ENCODE measurements at regions not wholly inside any gene's neighbourhood (a gene's known extent, or its start where the extent isn't known, plus 50 kb on each side); places are given as distances from the start of the nearest gene placed in this dataset.

GRCh38 chr3:18012933-18013332 is 270.5 kb upstream of the TBC1D5 start:
- Histone ChIP-seq H3K27me3 (ENCODE audit: control insufficient read depth in 1 of 2, insufficient read depth in 2 of 2, low read length in 2 of 2) (peaks cover 0 to 2% of the 10 kb centered on the region in 2 donors), H3K36me3 (ENCODE audit: control insufficient read depth in 1 of 2, insufficient read depth in 2 of 2, low read length in 2 of 2) (no peaks in the 10 kb centered on the region), H3K4me1 (ENCODE audit: control insufficient read depth in 1 of 2, insufficient read depth in 2 of 2, low read length in 2 of 2) (no peaks in the 10 kb centered on the region), H3K4me3 (ENCODE audit: low read depth in 1 of 2, low read length in 2 of 2) (no peak overlapping the region), H3K27ac (ENCODE audit: low read depth, low read length) (no peak overlapping the region), H3K9ac (ENCODE audit: low read depth in 1 of 2, low read length in 2 of 2) (no peak overlapping the region), H3K9me3 (ENCODE audit: control insufficient read depth in 1 of 2, low read length in 2 of 2) (no peaks in the 10 kb centered on the region)

DNA sequence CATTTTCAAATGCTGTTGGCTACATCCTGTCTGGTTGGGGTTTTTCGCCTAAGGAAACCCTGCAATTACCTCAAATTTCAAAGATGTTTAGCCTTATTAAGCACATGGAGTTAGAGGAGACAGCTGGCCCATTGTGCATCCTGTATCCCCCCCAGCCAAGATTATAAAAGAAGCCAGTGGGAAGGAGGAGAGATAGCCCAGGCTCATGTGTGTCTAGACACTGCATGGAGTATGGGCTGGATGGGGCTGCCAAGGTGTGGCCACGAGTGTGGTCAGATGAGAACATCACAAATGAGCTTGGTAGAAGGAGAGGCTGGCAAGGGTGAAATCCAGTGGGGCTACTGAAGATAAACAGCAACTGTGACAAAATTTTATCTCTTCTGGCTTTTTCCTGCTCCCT is 270.0 kb upstream of the TBC1D5 start:
- H3K27ac ChIP-seq (ENCODE audit: low read depth, low read length), result no peak overlapping the region

GRCh38 chr3:18011387-18011786 is 269.0 kb upstream of the TBC1D5 start:
- no peaks in the 10 kb centered on the region for H3K9me3 ChIP-seq (ENCODE audit: control insufficient read depth in 1 of 2, low read length in 2 of 2)
- H3K4me1 ChIP-seq (ENCODE audit: control insufficient read depth in 1 of 2, insufficient read depth in 2 of 2, low read length in 2 of 2), result no peaks in the 10 kb centered on the region
- H3K9ac ChIP-seq (ENCODE audit: low read depth in 1 of 2, low read length in 2 of 2), result no peak overlapping the region
- no peaks in the 10 kb centered on the region for H3K36me3 ChIP-seq (ENCODE audit: control insufficient read depth in 1 of 2, insufficient read depth in 2 of 2, low read length in 2 of 2)
- H3K27me3 ChIP-seq (ENCODE audit: control insufficient read depth in 1 of 2, insufficient read depth in 2 of 2, low read length in 2 of 2), result peaks cover 0 to 2% of the 10 kb centered on the region in 2 donors
- H3K4me3 ChIP-seq (ENCODE audit: low read depth in 1 of 2, low read length in 2 of 2), result no peak overlapping the region
- no peak overlapping the region for H3K27ac ChIP-seq (ENCODE audit: low read depth, low read length)

More for the DNA sequence above, 270.0 kb upstream of the TBC1D5 start:
- no peak overlapping the region for H3K9ac ChIP-seq (ENCODE audit: low read depth in 1 of 2, low read length in 2 of 2)
- no peaks in the 10 kb centered on the region for H3K9me3 ChIP-seq (ENCODE audit: control insufficient read depth in 1 of 2, low read length in 2 of 2)
- peaks cover 0 to 2% of the 10 kb centered on the region in 2 donors for H3K27me3 ChIP-seq (ENCODE audit: control insufficient read depth in 1 of 2, insufficient read depth in 2 of 2, low read length in 2 of 2)
- H3K4me3 ChIP-seq (ENCODE audit: low read depth in 1 of 2, low read length in 2 of 2), result no peak overlapping the region
- H3K36me3 ChIP-seq (ENCODE audit: control insufficient read depth in 1 of 2, insufficient read depth in 2 of 2, low read length in 2 of 2), result no peaks in the 10 kb centered on the region
- no peaks in the 10 kb centered on the region for H3K4me1 ChIP-seq (ENCODE audit: control insufficient read depth in 1 of 2, insufficient read depth in 2 of 2, low read length in 2 of 2)

DNA sequence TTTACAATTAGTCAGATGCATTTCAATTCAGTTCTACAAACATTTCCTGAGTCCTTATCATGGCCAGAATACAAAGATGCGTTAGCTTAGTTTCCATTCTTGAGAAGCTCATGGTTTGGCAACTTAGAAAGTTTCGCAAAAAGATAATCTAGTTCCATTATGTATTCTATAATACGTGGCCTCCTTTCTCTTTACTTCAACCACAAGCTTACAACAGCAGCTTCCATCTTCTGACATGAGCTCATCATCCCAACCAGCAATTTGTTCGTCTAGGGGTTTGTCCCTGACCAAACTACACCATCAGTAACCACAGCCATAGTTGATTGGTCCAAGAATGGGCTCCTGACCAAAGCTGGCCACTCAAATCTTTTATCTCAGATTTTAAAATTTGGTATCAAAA is 267.6 kb upstream of the TBC1D5 start:
- Histone ChIP-seq H3K9me3 (ENCODE audit: control insufficient read depth in 1 of 2, low read length in 2 of 2) (no peaks in the 10 kb centered on the region), H3K27ac (ENCODE audit: low read depth, low read length) (no peak overlapping the region), H3K36me3 (ENCODE audit: control insufficient read depth in 1 of 2, insufficient read depth in 2 of 2, low read length in 2 of 2) (no peaks in the 10 kb centered on the region), H3K27me3 (ENCODE audit: control insufficient read depth in 1 of 2, insufficient read depth in 2 of 2, low read length in 2 of 2) (no peaks in the 10 kb centered on the region), H3K9ac (ENCODE audit: low read depth in 1 of 2, low read length in 2 of 2) (no peak overlapping the region), H3K4me3 (ENCODE audit: low read depth in 1 of 2, low read length in 2 of 2) (no peak overlapping the region), H3K4me1 (ENCODE audit: control insufficient read depth in 1 of 2, insufficient read depth in 2 of 2, low read length in 2 of 2) (no peaks in the 10 kb centered on the region)

- H3K9ac ChIP-seq (ENCODE audit: low read depth in 1 of 2, low read length in 2 of 2), result no peak overlapping the region
- no peaks in the 10 kb centered on the region for H3K36me3 ChIP-seq (ENCODE audit: control insufficient read depth in 1 of 2, insufficient read depth in 2 of 2, low read length in 2 of 2)
- no peak overlapping the region for H3K4me3 ChIP-seq (ENCODE audit: low read depth in 1 of 2, low read length in 2 of 2)
- H3K27me3 ChIP-seq (ENCODE audit: control insufficient read depth in 1 of 2, insufficient read depth in 2 of 2, low read length in 2 of 2), result no peaks in the 10 kb centered on the region
- no peak overlapping the region for H3K27ac ChIP-seq (ENCODE audit: low read depth, low read length)
- no peaks in the 10 kb centered on the region for H3K4me1 ChIP-seq (ENCODE audit: control insufficient read depth in 1 of 2, insufficient read depth in 2 of 2, low read length in 2 of 2)
- no peaks in the 10 kb centered on the region for H3K9me3 ChIP-seq (ENCODE audit: control insufficient read depth in 1 of 2, low read length in 2 of 2)
Observed at GRCh38 chr3:18008706-18009368, 266.4 kb upstream of the TBC1D5 start.

DNA sequence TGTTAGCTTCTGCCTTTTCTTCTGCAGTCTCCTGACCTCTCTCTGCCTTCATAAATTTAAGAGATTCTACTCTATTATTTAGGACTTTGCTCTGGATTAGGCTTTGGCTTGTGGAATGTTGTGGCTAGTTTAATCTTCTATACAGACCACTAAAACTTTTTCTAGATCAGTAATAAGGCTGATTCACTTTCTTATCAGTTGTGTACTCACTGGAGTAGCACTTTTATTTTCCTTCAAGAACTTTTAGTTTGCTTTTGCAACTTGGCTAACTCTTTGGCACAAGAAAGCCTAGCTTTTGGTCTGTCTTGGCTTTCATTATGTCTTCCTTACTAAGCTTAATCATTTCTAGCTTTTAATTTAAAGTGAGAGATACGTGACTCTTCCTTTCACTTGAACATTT is 265.5 kb upstream of the TBC1D5 start:
- H3K9ac ChIP-seq (ENCODE audit: low read depth in 1 of 2, low read length in 2 of 2), result no peak overlapping the region
- no peak overlapping the region for H3K27ac ChIP-seq (ENCODE audit: low read depth, low read length)
- no peaks in the 10 kb centered on the region for H3K4me1 ChIP-seq (ENCODE audit: control insufficient read depth in 1 of 2, insufficient read depth in 2 of 2, low read length in 2 of 2)
- H3K36me3 ChIP-seq (ENCODE audit: control insufficient read depth in 1 of 2, insufficient read depth in 2 of 2, low read length in 2 of 2), result no peaks in the 10 kb centered on the region
- H3K9me3 ChIP-seq (ENCODE audit: control insufficient read depth in 1 of 2, low read length in 2 of 2), result no peaks in the 10 kb centered on the region
- no peak overlapping the region for H3K4me3 ChIP-seq (ENCODE audit: low read depth in 1 of 2, low read length in 2 of 2)
- no peaks in the 10 kb centered on the region for H3K27me3 ChIP-seq (ENCODE audit: control insufficient read depth in 1 of 2, insufficient read depth in 2 of 2, low read length in 2 of 2)

DNA sequence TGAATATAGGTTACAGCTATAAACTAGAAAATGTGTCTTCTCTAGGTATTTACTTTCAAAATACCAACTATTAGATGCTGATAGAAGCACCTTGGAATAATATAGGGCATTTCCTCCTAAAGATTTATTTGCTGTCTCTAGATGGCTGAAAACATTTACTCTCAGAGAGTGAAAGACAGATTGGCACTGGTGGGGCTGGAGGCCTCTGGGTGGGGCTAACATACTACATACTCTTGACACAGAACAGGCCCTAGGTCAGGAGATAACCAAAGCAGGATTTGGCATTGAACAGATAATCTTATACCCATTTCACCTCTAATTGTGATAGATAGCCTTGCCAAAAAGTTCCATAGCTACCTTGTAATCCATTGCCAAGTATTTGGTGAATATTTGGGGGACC is 253.3 kb upstream of the TBC1D5 start:
- Histone ChIP-seq H3K4me1 (ENCODE audit: control insufficient read depth in 1 of 2, insufficient read depth in 2 of 2, low read length in 2 of 2) (no peaks in the 10 kb centered on the region), H3K36me3 (ENCODE audit: control insufficient read depth in 1 of 2, insufficient read depth in 2 of 2, low read length in 2 of 2) (no peaks in the 10 kb centered on the region), H3K9ac (ENCODE audit: low read depth in 1 of 2, low read length in 2 of 2) (no peak overlapping the region), H3K4me3 (ENCODE audit: low read depth in 1 of 2, low read length in 2 of 2) (no peak overlapping the region), H3K9me3 (ENCODE audit: control insufficient read depth in 1 of 2, low read length in 2 of 2) (no peaks in the 10 kb centered on the region), H3K27me3 (ENCODE audit: control insufficient read depth in 1 of 2, insufficient read depth in 2 of 2, low read length in 2 of 2) (no peaks in the 10 kb centered on the region), H3K27ac (ENCODE audit: low read depth, low read length) (no peak overlapping the region)

GRCh38 chr3:17994167-17994566 is 251.7 kb upstream of the TBC1D5 start:
- H3K4me3 ChIP-seq (ENCODE audit: low read depth in 1 of 2, low read length in 2 of 2), result no peak overlapping the region
- no peak overlapping the region for H3K27ac ChIP-seq (ENCODE audit: low read depth, low read length)
- H3K9ac ChIP-seq (ENCODE audit: low read depth in 1 of 2, low read length in 2 of 2), result no peak overlapping the region
- H3K36me3 ChIP-seq (ENCODE audit: control insufficient read depth in 1 of 2, insufficient read depth in 2 of 2, low read length in 2 of 2), result no peaks in the 10 kb centered on the region
- no peaks in the 10 kb centered on the region for H3K27me3 ChIP-seq (ENCODE audit: control insufficient read depth in 1 of 2, insufficient read depth in 2 of 2, low read length in 2 of 2)
- no peaks in the 10 kb centered on the region for H3K9me3 ChIP-seq (ENCODE audit: control insufficient read depth in 1 of 2, low read length in 2 of 2)
- no peaks in the 10 kb centered on the region for H3K4me1 ChIP-seq (ENCODE audit: control insufficient read depth in 1 of 2, insufficient read depth in 2 of 2, low read length in 2 of 2)

- Histone ChIP-seq H3K9me3 (ENCODE audit: control insufficient read depth in 1 of 2, low read length in 2 of 2) (no peaks in the 10 kb centered on the region), H3K4me1 (ENCODE audit: control insufficient read depth in 1 of 2, insufficient read depth in 2 of 2, low read length in 2 of 2) (no peaks in the 10 kb centered on the region), H3K36me3 (ENCODE audit: control insufficient read depth in 1 of 2, insufficient read depth in 2 of 2, low read length in 2 of 2) (no peaks in the 10 kb centered on the region), H3K9ac (ENCODE audit: low read depth in 1 of 2, low read length in 2 of 2) (no peak overlapping the region), H3K27me3 (ENCODE audit: control insufficient read depth in 1 of 2, insufficient read depth in 2 of 2, low read length in 2 of 2) (no peaks in the 10 kb centered on the region), H3K4me3 (ENCODE audit: low read depth in 1 of 2, low read length in 2 of 2) (no peak overlapping the region), H3K27ac (ENCODE audit: low read depth, low read length) (no peak overlapping the region)
Observed at GRCh38 chr3:17990390-17990789, 248.0 kb upstream of the TBC1D5 start.

DNA sequence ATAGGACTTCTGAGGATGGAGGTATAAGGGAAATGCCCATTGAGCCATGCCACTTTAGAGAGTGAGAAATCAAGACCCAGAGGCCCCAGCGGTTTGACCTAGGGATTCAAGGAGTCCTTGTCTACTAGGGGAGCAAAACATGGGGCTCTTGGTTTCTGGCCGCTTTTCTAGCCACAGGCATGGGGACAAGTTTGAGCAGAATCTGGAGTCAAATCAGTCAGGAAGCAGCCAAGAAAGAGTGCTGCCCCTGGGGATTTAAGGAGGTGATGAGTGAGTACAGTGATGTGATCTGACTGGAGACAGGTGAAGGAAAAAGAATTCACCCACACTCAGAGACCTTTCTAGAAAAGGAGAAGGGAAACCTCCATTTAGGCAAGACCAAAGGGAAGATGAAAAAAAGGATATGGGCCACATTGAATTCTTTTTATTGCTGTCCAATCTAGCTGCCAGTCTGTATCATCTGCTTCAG is 244.0 kb upstream of the TBC1D5 start:
- H3K9me3 ChIP-seq (ENCODE audit: control insufficient read depth in 1 of 2, low read length in 2 of 2), result no peaks in the 10 kb centered on the region
- H3K4me3 ChIP-seq (ENCODE audit: low read depth in 1 of 2, low read length in 2 of 2), result no peak overlapping the region
- H3K27ac ChIP-seq (ENCODE audit: low read depth, low read length), result no peak overlapping the region
- no peaks in the 10 kb centered on the region for H3K4me1 ChIP-seq (ENCODE audit: control insufficient read depth in 1 of 2, insufficient read depth in 2 of 2, low read length in 2 of 2)
- H3K9ac ChIP-seq (ENCODE audit: low read depth in 1 of 2, low read length in 2 of 2), result no peak overlapping the region
- peaks cover 0 to 5% of the 10 kb centered on the region in 2 donors for H3K27me3 ChIP-seq (ENCODE audit: control insufficient read depth in 1 of 2, insufficient read depth in 2 of 2, low read length in 2 of 2)
- no peaks in the 10 kb centered on the region for H3K36me3 ChIP-seq (ENCODE audit: control insufficient read depth in 1 of 2, insufficient read depth in 2 of 2, low read length in 2 of 2)
